ENCODE measurements at regions not wholly inside any gene's neighbourhood (a gene's known extent, or its start where the extent isn't known, plus 50 kb on each side); places are given as distances from the start of the nearest gene placed in this dataset.

DNA sequence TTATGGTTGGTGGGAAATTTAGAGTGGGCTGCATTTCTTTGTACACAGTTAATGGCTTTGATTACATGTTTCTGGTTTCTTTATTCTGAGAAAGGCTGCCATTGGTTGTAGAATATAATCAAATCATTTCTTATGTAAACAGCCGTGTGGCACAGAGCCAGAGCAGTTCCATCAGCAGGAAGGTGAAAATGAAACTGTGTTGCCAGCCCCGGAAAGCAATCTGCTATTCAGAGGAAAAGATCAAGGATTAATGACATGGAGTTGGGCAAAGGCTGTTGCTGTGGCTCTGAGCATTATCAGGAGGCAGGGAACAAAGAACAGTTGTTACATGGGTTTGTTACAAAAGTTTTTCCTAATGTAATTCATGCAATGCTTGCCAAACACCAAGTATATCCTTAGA, 74.2 kb upstream of the ZNF716 start:
- TF ChIP-seq CTCF (conservative IDR thresholded peaks at IDR 0.05 in 1 of 2, IDR thresholded peaks at IDR 0.05 in 1 of 2; ENCODE audit: extremely low read depth in 1 of 2, insufficient read depth in 1 of 2, low read depth in 1 of 2, low read length in 2 of 2) (no peak), EZH2 (IDR thresholded peaks at IDR 0.05; ENCODE audit: borderline replicate concordance, low read length) (no peak)

Measured in mammary epithelial cell (primary cell).